Psoas muscle (tissue), 7 donors: ENCODE measurements at regions not wholly inside any gene's neighbourhood (a gene's known extent, or its start where the extent isn't known, plus 50 kb on each side); places are given as distances from the start of the nearest gene placed in this dataset.

Source experiments
- ATAC-seq, 4 donors: fragments of 200-7000 bp; cut with Tn5 transposase; one replicate each; pipeline ENCODE4 v1.9.1; 2020; ENCODE audit warnings: moderate library complexity in 3 of 4, mild to moderate bottlenecking in 2 of 4
- DNase-seq, 2 donors: peaks; one replicate each; pipeline ENCODE4 v3.0.0-alpha.2; 2020
- H3K27ac ChIP-seq: fragments of 200-600 bp; one replicate; pipeline ENCODE4 v1.8.0; 2022
- H3K27me3 ChIP-seq, 3 donors: fragments of 200-600 bp in 1 of 3; one replicate each; pipeline versions ENCODE4 v1.6.1 to v1.8.0; 2013 to 2022; ENCODE audit warnings: low read length in 2 of 3, mild to moderate bottlenecking in 2 of 3, moderate library complexity in 1 of 3; ENCODE audit not compliant: insufficient read depth in 3 of 3
- H3K36me3 ChIP-seq, 2 donors: fragments of 200-600 bp in 1 of 2; one replicate each; pipeline versions ENCODE4 v1.6.1 to v1.8.0; 2013 to 2022; ENCODE audit warnings: low read depth in 1 of 2, mild to moderate bottlenecking in 1 of 2, moderate library complexity in 1 of 2; ENCODE audit not compliant: insufficient read depth in 1 of 2
- H3K4me1 ChIP-seq: fragments of 200-600 bp; one replicate; pipeline ENCODE4 v1.8.0; 2022
- H3K4me3 ChIP-seq: fragments of 200-600 bp; one replicate; pipeline ENCODE4 v1.8.0; 2022; ENCODE audit warnings: mild to moderate bottlenecking
- H3K9me3 ChIP-seq: fragments of 200-600 bp; one replicate; pipeline ENCODE4 v1.8.0; 2022
- CTCF ChIP-seq: fragments of 200-600 bp; IDR thresholded peaks from one replicate; pipeline ENCODE4 v1.8.0; 2022; ENCODE audit warnings: antibody characterized with exemption
- WGBS, 3 donors: extraction: QIAGEN DNeasy Blood & Tissue Kit; methylation state at CpG; one replicate each; pipeline versions ENCODE4 v1.1.6 to v1.1.7; 2013; 5-methylcytosine and 5-hydroxymethylcytosine counted together
- intact Hi-C, 2 donors: fragments of 100-400 bp; cut with DNase I; formaldehyde crosslinking; loops; one replicate each; pipeline versions ENCODE4 v1.11.0 to v1.14.2; 2022
- donor health status: healthy with polysubstance abuse.
- donor health status: DM: no; HTN: no; CAD: no; lungs with moderate emphysema.
- donor health status: Bipolar disorder and iron deficiency.
- donor health status: healthy.
- donor health status: DM: yes; HTN: yes; CAD: no.
- donor health status: DM: no; HTN: no; CAD: no.
- donor health status: DM: yes; HTN: yes; CAD: no.

GRCh38 chr3:72191209-72191960, 406.4 kb upstream of the PROK2 start:
- intact Hi-C loops, result no loop called here
- Histone ChIP-seq H3K9me3 (peaks cover 4% of the 10 kb centered on the region), H3K27ac (no peak overlapping the region), H3K4me1 (no peaks in the 10 kb centered on the region), H3K4me3 (no peak overlapping the region), H3K36me3 (no peaks in the 10 kb centered on the region), H3K27me3 (no peaks in the 10 kb centered on the region)
- ATAC-seq, result peak in 1 of 4 donors; percentile 24
- no peak for TF ChIP-seq CTCF
- DNase-seq, result no peak
- 81 to 85% (median 84%) methylated on average over 4 of the region's 4 CpGs for WGBS, 3 donors

GRCh38 chr3:72190050-72190449, 405.1 kb upstream of the PROK2 start:
- TF ChIP-seq CTCF, result no peak
- intact Hi-C loops, result no loop called here
- ATAC-seq (peak in 1 of 4 donors; percentile 38), DNase-seq (no peak)
- H3K4me3 ChIP-seq, result no peak overlapping the region
- H3K27me3 ChIP-seq, result no peaks in the 10 kb centered on the region
- no peak overlapping the region for H3K27ac ChIP-seq
- H3K4me1 ChIP-seq, result no peaks in the 10 kb centered on the region
- H3K36me3 ChIP-seq, result no peaks in the 10 kb centered on the region
- H3K9me3 ChIP-seq, result peaks cover 4% of the 10 kb centered on the region
- WGBS, 3 donors, result 50 to 71% (median 50%) methylated on average over 5 of the region's 5 CpGs

- Histone ChIP-seq H3K27me3 (no peaks in the 10 kb centered on the region), H3K27ac (no peak overlapping the region), H3K4me1 (no peaks in the 10 kb centered on the region), H3K9me3 (peaks cover 4% of the 10 kb centered on the region), H3K36me3 (no peaks in the 10 kb centered on the region), H3K4me3 (no peak overlapping the region)
- DNase-seq, result no peak
- 88 to 89% (median 89%) methylated on average over 3 of the region's 3 CpGs for WGBS, 3 donors
- no peak for ATAC-seq
- intact Hi-C loops, result no loop called here
- TF ChIP-seq CTCF, result no peak
These were observed 404.4 kb upstream of the PROK2 start for GRCh38 chr3:72189339-72189738.

GRCh38 chr3:72188536-72188935, 403.6 kb upstream of the PROK2 start:
- Histone ChIP-seq H3K4me3 (no peak overlapping the region), H3K27ac (no peak overlapping the region), H3K36me3 (no peaks in the 10 kb centered on the region), H3K4me1 (no peaks in the 10 kb centered on the region), H3K27me3 (no peaks in the 10 kb centered on the region), H3K9me3 (peaks cover 4% of the 10 kb centered on the region)
- intact Hi-C loops, result no loop called here
- no peak for TF ChIP-seq CTCF
- DNase-seq (no peak), ATAC-seq (no peak)
- WGBS, 3 donors, result 98 to 100% (median 100%) methylated on average over 2 of the region's 2 CpGs

GRCh38 chr3:72187131-72187530, 402.2 kb upstream of the PROK2 start:
- WGBS, 3 donors, result 83 to 90% (median 88%) methylated on average over 2 of the region's 2 CpGs
- Histone ChIP-seq H3K27ac (no peak overlapping the region), H3K36me3 (no peaks in the 10 kb centered on the region), H3K27me3 (no peaks in the 10 kb centered on the region), H3K9me3 (no peaks in the 10 kb centered on the region), H3K4me3 (no peak overlapping the region), H3K4me1 (no peaks in the 10 kb centered on the region)
- no peak for TF ChIP-seq CTCF
- intact Hi-C loops, result no loop called here
- DNase-seq, result no peak
- peak in 1 of 4 donors; percentile 56 for ATAC-seq
